ENCODE measurements at regions not wholly inside any gene's neighbourhood (a gene's known extent, or its start where the extent isn't known, plus 50 kb on each side); places are given as distances from the start of the nearest gene placed in this dataset.

- no peak for TF ChIP-seq CTCF (IDR thresholded peaks at IDR 0.05; ENCODE audit: low read depth, low read length)
- TF ChIP-seq EZH2phosphoT487 (IDR thresholded peaks at IDR 0.05; ENCODE audit: low read depth), result no peak
Measured at GRCh38 chr12:24748326-24748725, 200.6 kb downstream of the BCAT1 start.

Measured in OCI-LY3 (cell line).